ENCODE measurements at regions not wholly inside any gene's neighbourhood (a gene's known extent, or its start where the extent isn't known, plus 50 kb on each side); places are given as distances from the start of the nearest gene placed in this dataset.

- no peak for DNase-seq
Measured at GRCh38 chr1:55416164-55416842, 201.1 kb upstream of the USP24 start.

- no peak for DNase-seq
Measured at GRCh38 chr1:55413286-55413685, 198.1 kb upstream of the USP24 start.

- no peak for DNase-seq
Measured at GRCh38 chr1:55412060-55412459, 196.9 kb upstream of the USP24 start.

- DNase-seq: no peak
Measured at GRCh38 chr1:55402671-55403464, 187.7 kb upstream of the USP24 start.

GRCh38 chr1:55402142-55402541 is 187.0 kb upstream of the USP24 start:
- no peak for DNase-seq

GRCh38 chr1:55400508-55400907 is 185.3 kb upstream of the USP24 start:
- no peak for DNase-seq

- DNase-seq: no peak
Measured at GRCh38 chr1:55399346-55399745, 184.2 kb upstream of the USP24 start.

- no peak for DNase-seq
Measured at GRCh38 chr1:55396381-55396891, 181.3 kb upstream of the USP24 start.

GRCh38 chr1:55388960-55389359 is 173.8 kb upstream of the USP24 start:
- no peak for DNase-seq

- no peak for DNase-seq
Measured at GRCh38 chr1:55387145-55387544, 172.0 kb upstream of the USP24 start.

- no peak for DNase-seq
Measured at GRCh38 chr1:55386456-55386855, 171.3 kb upstream of the USP24 start.

- DNase-seq: no peak
Measured at GRCh38 chr1:55385402-55386018, 170.3 kb upstream of the USP24 start.

GRCh38 chr1:55384637-55385036 is 169.5 kb upstream of the USP24 start:
- DNase-seq: no peak

- no peak for DNase-seq
Measured at GRCh38 chr1:55382806-55383305, 167.7 kb upstream of the USP24 start.

GRCh38 chr1:55381983-55382382 is 166.8 kb upstream of the USP24 start:
- no peak for DNase-seq

GRCh38 chr1:55381491-55381890 is 166.3 kb upstream of the USP24 start:
- DNase-seq: no peak

GRCh38 chr1:55380355-55380970 is 165.3 kb upstream of the USP24 start:
- DNase-seq: no peak

GRCh38 chr1:55378582-55378981 is 163.4 kb upstream of the USP24 start:
- no peak for DNase-seq

GRCh38 chr1:55376897-55377296 is 161.7 kb upstream of the USP24 start:
- no peak for DNase-seq

GRCh38 chr1:55375617-55376258 is 160.6 kb upstream of the USP24 start:
- peak; percentile 24 for DNase-seq

GRCh38 chr1:55374801-55375616 is 159.8 kb upstream of the USP24 start:
- DNase-seq: no peak

GRCh38 chr1:55374216-55374615 is 159.1 kb upstream of the USP24 start:
- DNase-seq: no peak
